ENCODE measurements at regions not wholly inside any gene's neighbourhood (a gene's known extent, or its start where the extent isn't known, plus 50 kb on each side); places are given as distances from the start of the nearest gene placed in this dataset.

GRCh38 chr3:117954131-117954530 is 1080.5 kb downstream of the IGSF11 start:
- no peaks in the 10 kb centered on the region for H3K23me2 ChIP-seq (ENCODE audit: low read depth, low read length)
- no peak overlapping the region for H3K18ac ChIP-seq (ENCODE audit: extremely low read depth, low read length)
- POLR2A ChIA-PET (ENCODE audit: partially characterized antibody), result no interaction called here
- FAIRE-seq (no peak), DNase-seq (ENCODE audit: low read depth in 1 of 2, low spot score in 2 of 2) (no peak)
- H2BK20ac ChIP-seq (ENCODE audit: low read length), result no peak overlapping the region
- CTCF ChIA-PET (ENCODE audit: partially characterized antibody), result no interaction called here
- no peak overlapping the region for H2BK12ac ChIP-seq (ENCODE audit: low read depth, low read length)
- H4K20me1 ChIP-seq (replicated peaks in 1 of 2; ENCODE audit: control insufficient read depth in 1 of 2, insufficient read depth in 2 of 2, low read length in 2 of 2), result no peaks in the 10 kb centered on the region
- H3K56ac ChIP-seq (replicated peaks; ENCODE audit: insufficient read length, low read depth, low read length), result no peak overlapping the region
- no peak overlapping the region for H4K91ac ChIP-seq (replicated peaks; ENCODE audit: insufficient read length, low read length)
- H3K9me3 ChIP-seq (ENCODE audit: insufficient read depth in 2 of 2, low read depth in 1 of 2, low read length in 1 of 2), result no peaks in the 10 kb centered on the region
- H4K8ac ChIP-seq (ENCODE audit: extremely low read depth, insufficient read depth, low read length), result no peak overlapping the region
- no peak overlapping the region for H4K5ac ChIP-seq (ENCODE audit: insufficient read length, low read depth, low read length)
- H3K27me3 ChIP-seq (replicated peaks in 1 of 4; ENCODE audit: control insufficient read depth in 3 of 4, extremely low read depth in 1 of 4, insufficient read depth in 3 of 4, low read length in 3 of 4), result no peaks in the 10 kb centered on the region
- H3K79me2 ChIP-seq (ENCODE audit: control insufficient read depth in 1 of 2, insufficient read depth in 2 of 2, low read length in 2 of 2), result no peaks in the 10 kb centered on the region
- no peaks in the 10 kb centered on the region for H3K36me3 ChIP-seq (ENCODE audit: control insufficient read depth in 2 of 4, insufficient read depth in 4 of 4, low read length in 3 of 4)
- H2AFZ ChIP-seq (ENCODE audit: low read length), result no peak overlapping the region
- H2BK5ac ChIP-seq (ENCODE audit: low read depth, low read length), result no peak overlapping the region
- H2AK5ac ChIP-seq (ENCODE audit: low read depth, low read length), result no peak overlapping the region
- no peak overlapping the region for H2BK15ac ChIP-seq (ENCODE audit: low read length)
- H3K27ac ChIP-seq (ENCODE audit: low read depth, low read length), result no peak overlapping the region
- H3K9ac ChIP-seq (replicated peaks in 1 of 4; ENCODE audit: extremely low read depth in 1 of 4, low read depth in 3 of 4, low read length in 3 of 4), result no peak overlapping the region
- no peak overlapping the region for H3K4me3 ChIP-seq (ENCODE audit: extremely low read depth in 1 of 4, insufficient read depth in 2 of 4, low read depth in 3 of 4, low read length in 4 of 4)
- no peak overlapping the region for H3K23ac ChIP-seq (ENCODE audit: insufficient read length)
- no peak overlapping the region for H3K14ac ChIP-seq (ENCODE audit: insufficient read length)
- 91% methylated on average over 1 of the region's 1 CpG; no CpG with 5 or more reads in 1 of the 2 experiments for WGBS, 2 experiments (ENCODE audit: extremely low coverage in 1 of 2, insufficient coverage in 1 of 2, insufficient read length in 1 of 2, insufficient replicate concordance in 2 of 2, low coverage in 1 of 2, low lambda C conversion rate in 2 of 2, missing lambda C conversion rate in 1 of 2)
- no peak for TF ChIP-seq TAF1 (IDR thresholded peaks at IDR 0.05; ENCODE audit: low read depth, low read length)
- TF ChIP-seq E2F6 (IDR thresholded peaks at IDR 0.05), result no peak
- no peak for TF ChIP-seq KDM1A (IDR thresholded peaks at IDR 0.05; ENCODE audit: borderline replicate concordance, low read length)
- no peak for TF ChIP-seq SP4 (IDR thresholded peaks at IDR 0.05; ENCODE audit: low read length)
- H2BK120ac ChIP-seq (replicated peaks; ENCODE audit: low read depth, low read length), result no peak overlapping the region
- H3K4me2 ChIP-seq (ENCODE audit: insufficient read depth in 1 of 2, low read depth in 2 of 2, low read length in 2 of 2), result no peak overlapping the region
- H3K4ac ChIP-seq (replicated peaks; ENCODE audit: insufficient read length, low read depth, low read length), result no peak overlapping the region
- no peaks in the 10 kb centered on the region for H3K4me1 ChIP-seq (replicated peaks in 1 of 4; ENCODE audit: control insufficient read depth in 3 of 4, insufficient read depth in 4 of 4, low read length in 3 of 4)
- H3K79me1 ChIP-seq (ENCODE audit: low read depth, low read length), result no peaks in the 10 kb centered on the region
